ENCODE measurements at regions not wholly inside any gene's neighbourhood (a gene's known extent, or its start where the extent isn't known, plus 50 kb on each side); places are given as distances from the start of the nearest gene placed in this dataset.

- no peak for TF ChIP-seq CTCF (IDR thresholded peaks at IDR 0.05)
- TF ChIP-seq POLR2A (IDR thresholded peaks at IDR 0.05) = no peak
Observed at GRCh38 chr9:93898502-93899426, 56.4 kb downstream of the BARX1 start.

Data from upper lobe of left lung (tissue), 4 donors.